ENCODE measurements at regions not wholly inside any gene's neighbourhood (a gene's known extent, or its start where the extent isn't known, plus 50 kb on each side); places are given as distances from the start of the nearest gene placed in this dataset.

- DNase-seq (ENCODE audit: low read depth, low spot score), result no peak
- TF ChIP-seq CTCF (IDR thresholded peaks at IDR 0.05; ENCODE audit: low read depth, low read length), result no peak
- in situ Hi-C loops (cut with HindIII; ENCODE audit: low sequenced_read_pairs), result no loop called here
- H3K4me3 ChIP-seq (ENCODE audit: low read depth, low read length), result no peak overlapping the region
Observed at GRCh38 chr3:28949580-28949979, 331.3 kb upstream of the RBMS3 start.

- DNase-seq (ENCODE audit: low read depth, low spot score), result no peak
- H3K4me3 ChIP-seq (ENCODE audit: low read depth, low read length), result no peak overlapping the region
- no peak for TF ChIP-seq CTCF (IDR thresholded peaks at IDR 0.05; ENCODE audit: low read depth, low read length)
- in situ Hi-C loops (cut with HindIII; ENCODE audit: low sequenced_read_pairs), result no loop called here
Observed at GRCh38 chr3:28950614-28951013, 330.3 kb upstream of the RBMS3 start.

DNA sequence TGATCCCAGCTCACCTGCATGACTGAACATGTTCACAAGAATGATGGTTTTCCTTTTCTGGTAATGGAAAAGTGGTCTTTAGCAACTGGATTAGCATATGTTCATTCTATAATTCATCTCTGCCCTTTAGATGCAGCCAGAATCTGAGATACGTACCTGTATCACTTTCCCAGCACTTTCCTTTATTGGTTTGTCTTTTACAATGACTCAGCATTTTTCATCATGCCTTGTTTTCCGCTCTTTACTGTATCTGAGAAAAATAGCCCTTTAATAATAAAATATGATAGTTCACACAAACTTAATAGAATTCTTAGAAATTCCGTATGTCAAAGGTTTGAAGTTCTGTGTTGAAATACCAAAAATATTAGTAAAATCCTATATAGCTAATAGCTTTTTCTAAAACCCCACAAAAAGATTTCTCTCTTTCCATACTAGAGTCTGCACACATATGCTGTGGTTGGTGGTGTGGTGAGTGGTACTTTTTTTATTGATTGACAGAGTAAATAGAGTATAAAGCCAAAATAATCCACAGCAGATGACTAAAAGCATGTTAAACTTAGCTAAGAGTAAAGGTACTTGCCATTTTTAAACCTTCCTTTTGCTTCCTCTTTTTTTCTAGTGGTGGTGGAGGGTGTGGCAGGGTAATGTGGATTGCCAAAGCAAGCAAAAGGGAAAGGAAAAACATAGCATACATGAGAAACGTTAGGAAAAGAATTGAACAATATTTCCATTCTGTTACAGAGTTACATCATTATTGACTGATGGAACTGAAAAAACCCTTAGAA lies 328.9 kb upstream of the RBMS3 start:
- TF ChIP-seq CTCF (IDR thresholded peaks at IDR 0.05; ENCODE audit: low read depth, low read length), result no peak
- H3K4me3 ChIP-seq (ENCODE audit: low read depth, low read length), result no peak overlapping the region
- DNase-seq (ENCODE audit: low read depth, low spot score), result no peak
- in situ Hi-C loops (cut with HindIII; ENCODE audit: low sequenced_read_pairs), result no loop called here

DNA sequence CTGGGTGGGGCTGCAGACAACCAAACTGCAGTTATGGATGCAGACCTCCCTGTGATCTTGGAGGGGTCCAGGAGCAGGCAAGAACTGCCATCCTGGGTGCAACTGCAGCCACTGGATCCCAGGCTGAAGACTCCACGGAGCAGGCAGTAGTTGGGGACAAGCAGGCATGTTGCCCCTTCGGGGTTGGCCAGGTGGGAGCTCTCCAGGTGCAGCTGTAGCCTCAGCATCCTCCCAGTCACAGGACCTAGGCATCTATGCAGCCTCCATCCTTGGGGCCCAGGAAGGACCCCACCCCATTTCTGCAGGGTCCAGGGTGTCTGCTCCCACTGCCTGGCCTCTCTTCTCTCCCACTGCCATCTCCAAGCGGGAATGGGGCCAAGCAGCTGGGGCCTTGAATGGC lies 322.2 kb upstream of the RBMS3 start:
- TF ChIP-seq CTCF (IDR thresholded peaks at IDR 0.05; ENCODE audit: low read depth, low read length), result no peak
- no peak for DNase-seq (ENCODE audit: low read depth, low spot score)
- H3K4me3 ChIP-seq (ENCODE audit: low read depth, low read length), result no peak overlapping the region
- in situ Hi-C loops (cut with HindIII; ENCODE audit: low sequenced_read_pairs), result no loop called here

- H3K4me3 ChIP-seq (ENCODE audit: low read depth, low read length), result no peak overlapping the region
- DNase-seq (ENCODE audit: low read depth, low spot score), result no peak
- in situ Hi-C loops (cut with HindIII; ENCODE audit: low sequenced_read_pairs), result no loop called here
- no peak for TF ChIP-seq CTCF (IDR thresholded peaks at IDR 0.05; ENCODE audit: low read depth, low read length)
Observed at GRCh38 chr3:28971156-28971555, 309.7 kb upstream of the RBMS3 start.

DNA sequence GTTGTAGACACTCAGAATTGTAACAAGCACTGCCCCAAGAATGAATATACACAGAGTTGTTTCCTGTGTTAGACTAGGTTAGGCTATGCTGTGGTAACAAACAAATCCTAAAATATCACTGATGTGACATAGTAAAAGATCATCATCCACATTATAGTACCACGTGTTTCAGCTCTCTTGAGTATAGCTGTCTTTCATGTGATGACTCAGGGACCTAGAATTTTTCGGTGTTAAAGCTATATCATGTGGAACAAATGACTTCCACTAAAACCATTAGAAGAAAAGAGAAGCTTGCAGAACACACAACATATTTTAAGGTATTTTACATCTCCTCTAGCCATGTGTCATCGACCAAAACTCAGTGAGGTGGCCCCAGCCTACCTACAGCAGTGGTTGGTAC lies 307.9 kb upstream of the RBMS3 start:
- in situ Hi-C loops (cut with HindIII; ENCODE audit: low sequenced_read_pairs), result no loop called here
- H3K4me3 ChIP-seq (ENCODE audit: low read depth, low read length), result no peak overlapping the region
- DNase-seq (ENCODE audit: low read depth, low spot score), result peak; percentile 32
- TF ChIP-seq CTCF (IDR thresholded peaks at IDR 0.05; ENCODE audit: low read depth, low read length), result no peak

All from astrocyte of the spinal cord (primary cell).